Muscle layer of colon (tissue), 2 donors: ENCODE measurements at regions not wholly inside any gene's neighbourhood (a gene's known extent, or its start where the extent isn't known, plus 50 kb on each side); places are given as distances from the start of the nearest gene placed in this dataset.
"Not testable (repeated sequence)": the region's sequence is repeated elsewhere in the genome, so short reads cannot be mapped to it uniquely, and the experiment has no call there.

ENCODE experiments used
- H3K27ac ChIP-seq: one replicate; pipeline ENCODE4 v1.7.0; 2013; ENCODE audit warnings: low read depth, mild to moderate bottlenecking, low read length, moderate library complexity
- H3K27me3 ChIP-seq, 2 donors: one replicate each; pipeline ENCODE4 v1.7.0; 2013; ENCODE audit warnings: low read length in 2 of 2, mild to moderate bottlenecking in 2 of 2; ENCODE audit not compliant: insufficient read depth in 2 of 2, control insufficient read depth in 1 of 2
- H3K36me3 ChIP-seq: one replicate; pipeline ENCODE4 v1.7.0; 2013; ENCODE audit warnings: mild to moderate bottlenecking, low read length; ENCODE audit not compliant: insufficient read depth
- H3K4me1 ChIP-seq: one replicate; pipeline ENCODE4 v1.7.0; 2013; ENCODE audit warnings: mild to moderate bottlenecking, low read length; ENCODE audit not compliant: insufficient read depth
- H3K4me3 ChIP-seq, 2 donors: one replicate each; pipeline ENCODE4 v1.7.0; 2013; ENCODE audit warnings: low read length in 2 of 2, low read depth in 1 of 2, mild to moderate bottlenecking in 1 of 2, moderate library complexity in 1 of 2
- H3K9ac ChIP-seq: one replicate; pipeline ENCODE4 v1.7.0; 2013; ENCODE audit warnings: low read length
- H3K9me3 ChIP-seq: one replicate; pipeline ENCODE4 v1.7.0; 2013; ENCODE audit warnings: mild to moderate bottlenecking, low read length
- donor health status: abdominal sarcoma.
- donor health status: Adenocarcinoma of cecum.

- Histone ChIP-seq H3K9me3 (no peaks in the 10 kb centered on the region), H3K4me3 (no peak overlapping the region), H3K27ac (no peak overlapping the region), H3K9ac (no peak overlapping the region), H3K27me3 (no peaks in the 10 kb centered on the region), H3K36me3 (no peaks in the 10 kb centered on the region), H3K4me1 (no peaks in the 10 kb centered on the region)
Measured at GRCh38 chr17:70286391-70286790, 117.1 kb downstream of the KCNJ2 start.

- no peak overlapping the region for H3K27ac ChIP-seq
- H3K9me3 ChIP-seq, result no peaks in the 10 kb centered on the region
- no peaks in the 10 kb centered on the region for H3K4me1 ChIP-seq
- no peak overlapping the region for H3K9ac ChIP-seq
- no peak overlapping the region for H3K4me3 ChIP-seq
- H3K27me3 ChIP-seq, result no peaks in the 10 kb centered on the region
- no peaks in the 10 kb centered on the region for H3K36me3 ChIP-seq
Measured at GRCh38 chr17:70288540-70289290, 119.4 kb downstream of the KCNJ2 start.

- Histone ChIP-seq H3K4me3 (no peak overlapping the region), H3K4me1 (no peaks in the 10 kb centered on the region), H3K36me3 (no peaks in the 10 kb centered on the region), H3K9me3 (no peaks in the 10 kb centered on the region), H3K9ac (no peak overlapping the region), H3K27ac (no peak overlapping the region), H3K27me3 (no peaks in the 10 kb centered on the region)
Measured at GRCh38 chr17:70290770-70291169, 121.4 kb downstream of the KCNJ2 start.

- no peak overlapping the region for H3K4me3 ChIP-seq
- H3K27me3 ChIP-seq, result no peaks in the 10 kb centered on the region
- H3K4me1 ChIP-seq, result no peaks in the 10 kb centered on the region
- H3K9ac ChIP-seq, result no peak overlapping the region
- no peaks in the 10 kb centered on the region for H3K9me3 ChIP-seq
- no peaks in the 10 kb centered on the region for H3K36me3 ChIP-seq
- H3K27ac ChIP-seq, result no peak overlapping the region
Measured at GRCh38 chr17:70292366-70292765, 123.0 kb downstream of the KCNJ2 start.

GRCh38 chr17:70293564-70294310, 124.4 kb downstream of the KCNJ2 start:
- not testable (repeated sequence) for H3K4me3 ChIP-seq, H3K9ac ChIP-seq, H3K36me3 ChIP-seq, H3K9me3 ChIP-seq, H3K27ac ChIP-seq, H3K27me3 ChIP-seq, H3K4me1 ChIP-seq

- H3K27me3 ChIP-seq, result no peaks in the 10 kb centered on the region
- no peaks in the 10 kb centered on the region for H3K4me1 ChIP-seq
- no peaks in the 10 kb centered on the region for H3K36me3 ChIP-seq
- H3K9ac ChIP-seq, result no peak overlapping the region
- no peaks in the 10 kb centered on the region for H3K9me3 ChIP-seq
- H3K4me3 ChIP-seq, result no peak overlapping the region
- no peak overlapping the region for H3K27ac ChIP-seq
Measured at GRCh38 chr17:70295329-70295728, 126.0 kb downstream of the KCNJ2 start.

- Histone ChIP-seq H3K4me1 (no peaks in the 10 kb centered on the region), H3K4me3 (no peak overlapping the region), H3K27ac (no peak overlapping the region), H3K9me3 (no peaks in the 10 kb centered on the region), H3K27me3 (no peaks in the 10 kb centered on the region), H3K36me3 (no peaks in the 10 kb centered on the region), H3K9ac (no peak overlapping the region)
Measured at GRCh38 chr17:70295731-70296130, 126.4 kb downstream of the KCNJ2 start.

GRCh38 chr17:70296456-70296855, 127.1 kb downstream of the KCNJ2 start:
- Histone ChIP-seq H3K4me3 (no peak overlapping the region), H3K27me3 (no peaks in the 10 kb centered on the region), H3K27ac (no peak overlapping the region), H3K9ac (no peak overlapping the region), H3K4me1 (no peaks in the 10 kb centered on the region), H3K9me3 (no peaks in the 10 kb centered on the region), H3K36me3 (no peaks in the 10 kb centered on the region)

GRCh38 chr17:70297397-70297796, 128.1 kb downstream of the KCNJ2 start:
- Histone ChIP-seq H3K27ac (no peak overlapping the region), H3K9ac (no peak overlapping the region), H3K27me3 (no peaks in the 10 kb centered on the region), H3K4me1 (no peaks in the 10 kb centered on the region), H3K9me3 (no peaks in the 10 kb centered on the region), H3K4me3 (no peak overlapping the region), H3K36me3 (no peaks in the 10 kb centered on the region)

- no peak overlapping the region for H3K4me3 ChIP-seq
- no peaks in the 10 kb centered on the region for H3K36me3 ChIP-seq
- H3K9ac ChIP-seq, result no peak overlapping the region
- no peaks in the 10 kb centered on the region for H3K4me1 ChIP-seq
- H3K9me3 ChIP-seq, result no peaks in the 10 kb centered on the region
- no peaks in the 10 kb centered on the region for H3K27me3 ChIP-seq
- H3K27ac ChIP-seq, result no peak overlapping the region
Measured at GRCh38 chr17:70298929-70299531, 129.7 kb downstream of the KCNJ2 start.

- Histone ChIP-seq H3K4me3 (no peak overlapping the region), H3K27me3 (no peaks in the 10 kb centered on the region), H3K36me3 (no peaks in the 10 kb centered on the region), H3K9ac (no peak overlapping the region), H3K4me1 (no peaks in the 10 kb centered on the region), H3K27ac (no peak overlapping the region), H3K9me3 (no peaks in the 10 kb centered on the region)
Measured at GRCh38 chr17:70307430-70308225, 138.3 kb downstream of the KCNJ2 start.
